ENCODE measurements at regions not wholly inside any gene's neighbourhood (a gene's known extent, or its start where the extent isn't known, plus 50 kb on each side); places are given as distances from the start of the nearest gene placed in this dataset.
"Not testable (repeated sequence)": the region's sequence is repeated elsewhere in the genome, so short reads cannot be mapped to it uniquely, and the experiment has no call there.

- Histone ChIP-seq H3K4ac (ENCODE audit: low read depth in 1 of 2, low read length in 2 of 2) (no peak overlapping the region), H2AFZ (ENCODE audit: low read depth, low read length) (no peak overlapping the region), H3K4me3 (ENCODE audit: insufficient read depth in 1 of 2, low read depth in 1 of 2, low read length in 2 of 2) (no peak overlapping the region), H2AK5ac (ENCODE audit: low read length, severe bottlenecking) (no peak overlapping the region), H3K4me1 (ENCODE audit: control insufficient read depth, insufficient read depth, low read depth, low read length) (no peaks in the 10 kb centered on the region), H3K4me2 (ENCODE audit: low read length, poor library complexity, severe bottlenecking) (no peak overlapping the region), H3K79me1 (replicated peaks; ENCODE audit: low read length, poor library complexity, severe bottlenecking) (no peaks in the 10 kb centered on the region), H3K36me3 (ENCODE audit: control insufficient read depth in 1 of 2, insufficient read depth in 2 of 2, low read depth in 1 of 2, low read length in 2 of 2) (no peaks in the 10 kb centered on the region), H3K23ac (ENCODE audit: low read length in 2 of 2) (no peak overlapping the region), H2BK12ac (ENCODE audit: low read length in 2 of 2) (no peak overlapping the region), H2BK5ac (ENCODE audit: low read depth, low read length, poor library complexity, severe bottlenecking) (no peak overlapping the region), H3K27ac (ENCODE audit: low read length, poor library complexity, severe bottlenecking) (no peak overlapping the region), H3K9ac (ENCODE audit: low read length) (no peak overlapping the region), H4K91ac (ENCODE audit: low read length) (no peak overlapping the region), H3K27me3 (ENCODE audit: control insufficient read depth in 1 of 2, insufficient read depth in 1 of 2, low read length in 2 of 2) (peaks cover 0 to 8% of the 10 kb centered on the region in 2 experiments), H3K18ac (ENCODE audit: low read depth in 1 of 2, low read length in 2 of 2) (no peak overlapping the region), H2BK120ac (ENCODE audit: low read depth, low read length) (no peak overlapping the region), H3K14ac (ENCODE audit: low read length in 2 of 2) (no peak overlapping the region), H2BK15ac (ENCODE audit: low read depth, poor library complexity, severe bottlenecking) (no peak overlapping the region), H4K8ac (ENCODE audit: low read length) (no peak overlapping the region), H3K9me3 (ENCODE audit: control insufficient read depth, low read length) (no peaks in the 10 kb centered on the region)
- no peak for DNase-seq
- WGBS: 68% methylated on average over 12 of the region's 12 CpGs
Observed at GRCh38 chr9:135305546-135306180, 173.9 kb upstream of the PPP1R26 start.

- no peak overlapping the region for H3K14ac ChIP-seq (ENCODE audit: low read length in 2 of 2)
- no peaks in the 10 kb centered on the region for H3K79me1 ChIP-seq (replicated peaks; ENCODE audit: low read length, poor library complexity, severe bottlenecking)
- no peak overlapping the region for H2BK120ac ChIP-seq (ENCODE audit: low read depth, low read length)
- H3K4me2 ChIP-seq (ENCODE audit: low read length, poor library complexity, severe bottlenecking): no peak overlapping the region
- no peaks in the 10 kb centered on the region for H3K27me3 ChIP-seq (ENCODE audit: control insufficient read depth in 1 of 2, insufficient read depth in 1 of 2, low read length in 2 of 2)
- no peak overlapping the region for H2BK5ac ChIP-seq (ENCODE audit: low read depth, low read length, poor library complexity, severe bottlenecking)
- no peak for DNase-seq
- no peak overlapping the region for H4K8ac ChIP-seq (ENCODE audit: low read length)
- H3K36me3 ChIP-seq (ENCODE audit: control insufficient read depth in 1 of 2, insufficient read depth in 2 of 2, low read depth in 1 of 2, low read length in 2 of 2): no peaks in the 10 kb centered on the region
- H3K23ac ChIP-seq (ENCODE audit: low read length in 2 of 2): no peak overlapping the region
- no peak overlapping the region for H3K4me3 ChIP-seq (ENCODE audit: insufficient read depth in 1 of 2, low read depth in 1 of 2, low read length in 2 of 2)
- H3K18ac ChIP-seq (ENCODE audit: low read depth in 1 of 2, low read length in 2 of 2): no peak overlapping the region
- no peak overlapping the region for H3K27ac ChIP-seq (ENCODE audit: low read length, poor library complexity, severe bottlenecking)
- H3K9ac ChIP-seq (ENCODE audit: low read length): no peak overlapping the region
- no peak overlapping the region for H3K4ac ChIP-seq (ENCODE audit: low read depth in 1 of 2, low read length in 2 of 2)
- WGBS: 87% methylated on average over 12 of the region's 12 CpGs
- no peak overlapping the region for H4K91ac ChIP-seq (ENCODE audit: low read length)
- H2AFZ ChIP-seq (ENCODE audit: low read depth, low read length): no peak overlapping the region
- no peaks in the 10 kb centered on the region for H3K4me1 ChIP-seq (ENCODE audit: control insufficient read depth, insufficient read depth, low read depth, low read length)
- no peak overlapping the region for H2BK12ac ChIP-seq (ENCODE audit: low read length in 2 of 2)
- no peak overlapping the region for H2BK15ac ChIP-seq (ENCODE audit: low read depth, poor library complexity, severe bottlenecking)
- no peaks in the 10 kb centered on the region for H3K9me3 ChIP-seq (ENCODE audit: control insufficient read depth, low read length)
- H2AK5ac ChIP-seq (ENCODE audit: low read length, severe bottlenecking): no peak overlapping the region
Observed at GRCh38 chr9:135306699-135307098, 172.9 kb upstream of the PPP1R26 start.

DNA sequence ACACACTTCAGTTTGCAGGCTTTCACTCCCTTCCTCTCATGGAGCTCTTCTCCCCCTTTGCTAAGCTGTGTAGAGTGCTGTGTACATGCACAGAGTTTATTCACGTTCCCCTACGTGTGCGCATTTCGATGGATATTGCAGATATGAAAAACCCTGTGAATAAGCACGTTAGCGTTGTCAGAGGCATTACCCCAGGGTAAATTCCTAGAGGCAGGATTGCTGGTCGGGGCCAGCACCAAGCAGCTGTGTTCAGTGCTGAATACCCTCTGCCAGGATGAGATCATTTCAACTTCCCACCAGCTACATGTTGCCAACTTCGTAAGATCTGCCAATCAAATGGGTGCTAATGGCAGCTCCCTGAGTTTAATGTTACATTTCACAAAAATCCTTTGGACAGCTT is 172.3 kb upstream of the PPP1R26 start:
- Histone ChIP-seq H3K9me3 (ENCODE audit: control insufficient read depth, low read length) (peaks cover 6% of the 10 kb centered on the region), H2BK15ac (ENCODE audit: low read depth, poor library complexity, severe bottlenecking) (no peak overlapping the region), H3K27ac (ENCODE audit: low read length, poor library complexity, severe bottlenecking) (no peak overlapping the region), H2BK120ac (ENCODE audit: low read depth, low read length) (no peak overlapping the region), H3K14ac (ENCODE audit: low read length in 2 of 2) (no peak overlapping the region), H3K4me2 (ENCODE audit: low read length, poor library complexity, severe bottlenecking) (no peak overlapping the region), H2BK12ac (ENCODE audit: low read length in 2 of 2) (no peak overlapping the region), H4K91ac (ENCODE audit: low read length) (no peak overlapping the region), H3K23ac (ENCODE audit: low read length in 2 of 2) (no peak overlapping the region), H2BK5ac (ENCODE audit: low read depth, low read length, poor library complexity, severe bottlenecking) (no peak overlapping the region), H4K8ac (ENCODE audit: low read length) (no peak overlapping the region), H2AFZ (ENCODE audit: low read depth, low read length) (no peak overlapping the region), H3K9ac (ENCODE audit: low read length) (no peak overlapping the region), H3K4me3 (ENCODE audit: insufficient read depth in 1 of 2, low read depth in 1 of 2, low read length in 2 of 2) (no peak overlapping the region), H3K4me1 (ENCODE audit: control insufficient read depth, insufficient read depth, low read depth, low read length) (no peaks in the 10 kb centered on the region), H3K36me3 (ENCODE audit: control insufficient read depth in 1 of 2, insufficient read depth in 2 of 2, low read depth in 1 of 2, low read length in 2 of 2) (no peaks in the 10 kb centered on the region), H3K27me3 (ENCODE audit: control insufficient read depth in 1 of 2, insufficient read depth in 1 of 2, low read length in 2 of 2) (no peaks in the 10 kb centered on the region), H3K18ac (ENCODE audit: low read depth in 1 of 2, low read length in 2 of 2) (no peak overlapping the region), H2AK5ac (ENCODE audit: low read length, severe bottlenecking) (no peak overlapping the region), H3K79me1 (replicated peaks; ENCODE audit: low read length, poor library complexity, severe bottlenecking) (no peaks in the 10 kb centered on the region), H3K4ac (ENCODE audit: low read depth in 1 of 2, low read length in 2 of 2) (no peak overlapping the region)
- WGBS: 74% methylated on average over 8 of the region's 8 CpGs
- no peak for DNase-seq

- not testable (repeated sequence) for H3K14ac ChIP-seq (ENCODE audit: low read length in 2 of 2); H2BK12ac ChIP-seq (ENCODE audit: low read length in 2 of 2); H3K4me1 ChIP-seq (ENCODE audit: control insufficient read depth, insufficient read depth, low read depth, low read length); H3K27me3 ChIP-seq (ENCODE audit: control insufficient read depth in 1 of 2, insufficient read depth in 1 of 2, low read length in 2 of 2); H4K8ac ChIP-seq (ENCODE audit: low read length); H3K9ac ChIP-seq (ENCODE audit: low read length); H3K23ac ChIP-seq (ENCODE audit: low read length in 2 of 2); H3K4ac ChIP-seq (ENCODE audit: low read depth in 1 of 2, low read length in 2 of 2); H4K91ac ChIP-seq (ENCODE audit: low read length); H2BK120ac ChIP-seq (ENCODE audit: low read depth, low read length); H2AFZ ChIP-seq (ENCODE audit: low read depth, low read length); H2BK15ac ChIP-seq (ENCODE audit: low read depth, poor library complexity, severe bottlenecking); H3K36me3 ChIP-seq (ENCODE audit: control insufficient read depth in 1 of 2, insufficient read depth in 2 of 2, low read depth in 1 of 2, low read length in 2 of 2); H2BK5ac ChIP-seq (ENCODE audit: low read depth, low read length, poor library complexity, severe bottlenecking); DNase-seq; H3K79me1 ChIP-seq (replicated peaks; ENCODE audit: low read length, poor library complexity, severe bottlenecking); H3K4me3 ChIP-seq (ENCODE audit: insufficient read depth in 1 of 2, low read depth in 1 of 2, low read length in 2 of 2); H3K4me2 ChIP-seq (ENCODE audit: low read length, poor library complexity, severe bottlenecking); H2AK5ac ChIP-seq (ENCODE audit: low read length, severe bottlenecking); H3K27ac ChIP-seq (ENCODE audit: low read length, poor library complexity, severe bottlenecking); H3K18ac ChIP-seq (ENCODE audit: low read depth in 1 of 2, low read length in 2 of 2)
- 84% methylated on average over 10 of the region's 10 CpGs for WGBS
- H3K9me3 ChIP-seq (ENCODE audit: control insufficient read depth, low read length): peaks cover 11% of the 10 kb centered on the region
Observed at GRCh38 chr9:135307919-135308318, 171.7 kb upstream of the PPP1R26 start.

Data from mesenchymal stem cell (in vitro differentiated cells and primary cell).